NCI-H2227 (cell line): ENCODE measurements at regions not wholly inside any gene's neighbourhood (a gene's known extent, or its start where the extent isn't known, plus 50 kb on each side); places are given as distances from the start of the nearest gene placed in this dataset.

Source experiments
- DNase-seq: peaks from one replicate; lab custom pipeline; 2025; ENCODE audit not compliant: unreplicated experiment; lab: John Stamatoyannopoulos, UW

GRCh38 chr14:101064121-101064661 lies 160.7 kb upstream of the RTL1 start:
- DNase-seq, result no peak

- DNase-seq, result no peak
Measured at GRCh38 chr14:101064718-101065117, 161.2 kb upstream of the RTL1 start.

GRCh38 chr14:101065246-101065645 lies 161.7 kb upstream of the RTL1 start:
- DNase-seq, result no peak

GRCh38 chr14:101065696-101066694 lies 162.5 kb upstream of the RTL1 start:
- no peak for DNase-seq

- DNase-seq, result no peak
Measured at GRCh38 chr14:101066826-101067510, 163.4 kb upstream of the RTL1 start.

GRCh38 chr14:101068313-101069227 lies 165.0 kb upstream of the RTL1 start:
- no peak for DNase-seq

GRCh38 chr14:101069228-101069549 lies 165.7 kb upstream of the RTL1 start:
- DNase-seq, result no peak

- DNase-seq, result no peak
Measured at GRCh38 chr14:101069666-101070362, 166.3 kb upstream of the RTL1 start.

- DNase-seq, result no peak
Measured at GRCh38 chr14:101070540-101071492, 167.3 kb upstream of the RTL1 start.

- DNase-seq, result no peak
Measured at GRCh38 chr14:101071493-101071906, 168.0 kb upstream of the RTL1 start.

GRCh38 chr14:101072070-101072469 lies 168.5 kb upstream of the RTL1 start:
- no peak for DNase-seq

- DNase-seq, result no peak
Measured at GRCh38 chr14:101072531-101072930, 169.0 kb upstream of the RTL1 start.

- DNase-seq, result peak; percentile 70
Measured at GRCh38 chr14:101072945-101073597, 169.5 kb upstream of the RTL1 start.

GRCh38 chr14:101073598-101073965 lies 170.1 kb upstream of the RTL1 start:
- DNase-seq, result no peak

- no peak for DNase-seq
Measured at GRCh38 chr14:101074196-101075024, 170.9 kb upstream of the RTL1 start.

GRCh38 chr14:101075025-101075800 lies 171.7 kb upstream of the RTL1 start:
- DNase-seq, result no peak

GRCh38 chr14:101075801-101076413 lies 172.4 kb upstream of the RTL1 start:
- DNase-seq, result no peak
